GM21447 (cell line): ENCODE measurements at regions not wholly inside any gene's neighbourhood (a gene's known extent, or its start where the extent isn't known, plus 50 kb on each side); places are given as distances from the start of the nearest gene placed in this dataset.
A peak's percentile ranks its signal among the peaks of the same experiment; 100 is the strongest.

Source experiments
- ATAC-seq: cut with Tn5 transposase; IDR thresholded peaks from one replicate; pipeline ENCODE4 v1.9.1; 2021; ENCODE audit not compliant: unreplicated experiment

DNA sequence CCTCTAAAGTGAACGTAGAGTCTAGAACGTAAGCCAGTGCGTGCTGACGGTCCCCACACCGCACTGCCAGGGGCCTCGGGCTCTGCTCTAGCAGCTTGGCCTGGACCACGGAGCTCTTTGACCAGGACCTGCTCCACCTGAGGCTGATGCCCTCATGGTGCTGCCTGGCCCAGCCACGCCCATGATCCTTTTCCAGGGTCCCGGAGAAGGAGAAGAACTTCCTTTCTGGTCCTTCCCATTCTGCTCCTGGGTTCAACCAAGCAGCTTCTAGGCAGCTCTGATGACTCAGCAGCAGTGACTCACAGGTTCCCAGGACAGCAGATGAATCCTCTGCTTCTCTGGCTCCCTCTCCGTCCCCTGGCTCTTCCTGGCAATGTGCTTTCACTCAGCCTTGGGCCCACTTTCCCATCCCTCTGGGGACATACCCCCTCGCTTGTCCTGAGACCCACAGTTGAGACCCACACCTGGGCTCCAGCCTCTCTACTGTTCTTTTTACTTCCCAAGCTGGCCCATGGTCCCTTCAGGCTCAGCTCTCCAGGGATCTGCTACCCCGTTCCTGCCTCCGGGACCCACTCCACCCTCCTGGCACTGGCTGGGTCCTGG, 246.3 kb upstream of the RAB4A start:
- no peak for ATAC-seq

DNA sequence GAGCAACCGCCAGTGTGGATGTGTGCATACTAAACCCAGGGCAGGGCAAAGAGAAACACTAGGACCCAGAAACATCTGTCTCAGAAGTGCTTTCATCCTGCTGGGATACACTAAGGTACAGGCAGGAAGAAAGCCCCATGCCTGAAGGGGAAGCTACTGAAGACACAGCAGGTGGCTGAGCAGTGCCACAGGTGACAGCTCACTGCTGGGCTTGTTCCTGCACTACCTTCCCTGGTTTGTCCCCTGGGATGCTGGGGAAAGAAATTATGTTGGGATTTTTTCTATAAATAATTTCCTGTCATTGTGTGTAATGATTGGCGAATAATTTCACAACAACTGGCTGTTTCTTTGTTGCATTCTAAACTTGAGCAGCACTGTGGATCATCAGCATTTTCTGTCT, 245.3 kb upstream of the RAB4A start:
- no peak for ATAC-seq

DNA sequence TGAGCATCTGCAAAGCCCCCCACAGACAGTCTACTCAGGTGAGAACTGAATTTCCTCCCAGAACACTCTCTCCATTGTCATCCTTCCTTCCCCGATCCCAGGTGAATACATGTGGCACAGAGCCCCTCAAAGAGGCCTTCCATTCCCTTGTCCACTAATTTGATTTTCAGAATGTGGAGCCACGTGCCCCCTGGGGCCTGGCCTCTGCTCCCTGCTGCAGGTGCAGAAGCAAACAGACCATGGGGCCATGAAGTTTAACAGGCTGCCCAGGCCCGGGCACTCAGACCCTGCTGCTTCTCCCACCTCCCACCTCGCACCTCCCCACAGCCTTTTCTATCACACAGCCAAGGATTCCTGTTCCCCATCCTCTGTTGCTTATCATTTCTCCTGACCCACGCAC, 243.8 kb upstream of the RAB4A start:
- ATAC-seq = no peak

DNA sequence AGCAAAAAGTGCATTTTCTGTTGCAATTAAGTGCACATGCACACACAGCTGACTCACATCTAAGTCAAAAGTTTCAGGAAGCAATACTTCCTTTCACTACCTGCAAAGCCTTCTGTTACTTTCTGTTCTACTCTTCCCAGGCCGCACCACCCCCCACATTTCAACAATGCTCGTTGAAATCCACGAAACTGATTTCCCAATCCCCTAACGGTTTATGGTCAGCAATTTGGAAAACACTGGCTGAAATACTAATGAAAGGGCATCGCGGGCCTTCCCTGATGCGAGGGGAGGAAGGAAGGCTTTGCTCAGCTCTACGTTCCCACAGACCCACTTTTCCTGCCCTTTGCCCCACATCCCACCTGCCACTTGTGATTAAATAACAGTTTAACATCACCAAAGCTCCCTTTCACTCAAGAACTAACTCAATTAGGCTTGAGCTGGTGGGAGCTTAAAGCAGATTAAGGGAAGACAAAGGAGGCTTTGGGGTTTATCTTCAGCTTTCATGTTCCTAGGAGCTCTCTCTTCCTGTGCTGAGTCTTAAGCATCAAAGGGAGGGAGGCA, 243.2 kb upstream of the RAB4A start:
- ATAC-seq = no peak

DNA sequence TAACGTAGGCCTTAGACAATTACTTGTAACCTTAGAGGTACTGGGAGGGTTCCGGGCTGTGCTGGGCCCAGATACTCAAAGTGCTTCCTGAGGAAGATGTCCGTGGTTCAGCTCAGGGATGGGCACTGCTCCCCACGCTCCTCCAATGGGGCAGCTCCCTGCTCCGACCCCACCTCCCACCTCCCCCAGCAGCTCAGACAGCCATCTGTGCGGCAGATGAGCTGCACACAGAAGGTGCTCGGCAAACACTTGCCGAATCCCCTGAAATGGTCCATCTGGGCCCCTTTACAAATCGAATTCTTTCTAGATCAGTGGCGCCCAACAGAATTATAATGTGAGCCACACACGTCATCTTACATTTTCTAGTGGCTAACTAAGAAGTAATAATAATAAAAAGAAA, 242.4 kb upstream of the RAB4A start:
- no peak for ATAC-seq

DNA sequence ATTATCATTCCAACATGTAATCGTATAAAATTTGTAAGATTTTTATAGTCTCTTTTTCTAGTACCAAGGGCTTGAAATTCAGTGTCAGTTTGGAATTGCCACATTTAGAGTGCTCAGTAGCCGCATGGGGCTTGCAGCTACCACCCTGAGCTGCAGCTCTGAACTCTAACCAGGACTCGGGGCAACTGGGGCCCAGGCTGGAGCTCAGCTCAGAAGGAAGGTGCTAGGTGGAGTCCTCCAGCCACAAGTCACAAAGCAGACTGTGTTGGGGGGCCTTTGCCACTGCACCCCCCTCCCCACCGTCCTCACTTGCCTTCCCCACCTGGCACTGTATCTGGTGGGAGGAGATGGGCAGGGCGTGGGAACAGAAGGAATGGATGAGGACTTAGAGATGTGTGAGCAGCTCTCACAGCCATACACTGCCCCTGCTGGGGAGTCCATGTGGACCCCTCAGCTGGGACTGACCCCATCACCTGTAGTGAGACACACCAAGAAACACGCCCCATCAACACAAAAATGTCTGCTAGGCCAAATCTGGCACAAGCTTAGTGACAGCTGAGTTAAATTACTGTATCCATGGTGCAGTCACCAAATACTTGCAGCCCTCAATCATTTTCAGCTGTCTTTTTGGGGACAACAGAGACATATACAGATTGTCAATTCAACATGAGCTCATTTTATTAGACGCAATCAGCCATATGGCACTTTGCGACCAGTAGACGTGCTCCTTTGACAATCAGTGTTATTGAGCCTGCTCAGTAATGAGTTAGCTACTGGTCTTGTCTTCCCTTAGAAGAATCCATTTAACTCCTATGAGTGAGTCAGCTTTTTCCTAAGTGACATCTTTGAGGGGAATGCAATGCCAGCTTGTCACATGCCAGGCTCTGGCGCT, 241.7 kb upstream of the RAB4A start:
- no peak for ATAC-seq

DNA sequence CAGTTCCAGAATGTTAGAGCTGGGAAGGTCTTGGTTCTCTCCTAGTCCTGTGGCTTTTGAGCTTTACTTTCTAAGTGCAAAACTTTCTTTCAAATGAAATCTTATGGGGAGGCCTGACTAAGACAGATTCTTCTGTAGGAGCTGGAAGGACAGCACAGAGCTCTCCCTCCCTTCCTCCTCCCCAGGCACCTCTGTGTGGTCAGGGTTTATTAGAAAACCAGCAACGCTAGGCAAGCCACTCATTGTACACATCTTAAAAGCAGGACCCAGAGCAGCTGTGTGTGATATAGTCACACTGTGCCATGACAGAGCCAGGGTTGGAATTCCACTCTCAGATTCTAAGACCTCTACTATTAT, 241.1 kb upstream of the RAB4A start:
- ATAC-seq = no peak

DNA sequence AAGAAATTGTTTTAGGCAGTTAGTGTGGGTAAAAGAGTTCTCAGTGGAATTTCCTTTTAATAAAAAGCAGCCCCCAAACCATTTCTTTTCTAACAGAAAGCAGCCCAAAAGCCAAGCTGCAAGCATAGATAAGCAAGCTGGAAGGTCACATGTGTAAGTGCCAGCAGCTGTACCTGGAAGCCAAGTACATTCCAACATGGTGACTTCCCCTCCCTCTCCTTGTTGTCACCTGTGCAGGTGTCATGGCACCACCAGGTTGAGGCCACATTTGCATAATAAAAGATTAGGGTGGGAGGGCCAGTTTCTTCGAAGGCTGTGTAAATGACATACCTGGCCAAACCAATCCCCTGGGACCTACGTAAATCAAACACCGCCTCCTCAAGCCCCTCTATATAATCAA, 240.3 kb upstream of the RAB4A start:
- ATAC-seq = no peak

DNA sequence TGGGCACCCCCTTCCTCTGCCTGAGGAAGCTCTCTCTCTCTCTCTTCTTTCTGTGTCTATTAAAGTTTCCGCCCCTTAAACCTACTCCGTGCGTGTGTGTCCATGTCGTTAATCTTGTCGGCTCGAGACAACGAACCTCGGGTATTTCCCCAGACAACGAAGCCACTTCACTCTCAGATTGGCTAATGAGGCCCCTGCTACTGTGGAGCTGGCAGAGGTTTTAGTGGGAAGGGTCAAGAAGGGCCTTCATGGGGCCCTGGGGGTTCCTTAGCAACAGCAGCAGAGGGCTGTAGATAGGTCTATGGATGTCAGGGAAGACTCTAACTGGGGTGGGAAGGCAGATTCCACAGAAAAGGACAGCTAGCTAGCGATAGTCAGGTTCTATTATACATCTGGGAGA, 239.8 kb upstream of the RAB4A start:
- ATAC-seq = no peak

DNA sequence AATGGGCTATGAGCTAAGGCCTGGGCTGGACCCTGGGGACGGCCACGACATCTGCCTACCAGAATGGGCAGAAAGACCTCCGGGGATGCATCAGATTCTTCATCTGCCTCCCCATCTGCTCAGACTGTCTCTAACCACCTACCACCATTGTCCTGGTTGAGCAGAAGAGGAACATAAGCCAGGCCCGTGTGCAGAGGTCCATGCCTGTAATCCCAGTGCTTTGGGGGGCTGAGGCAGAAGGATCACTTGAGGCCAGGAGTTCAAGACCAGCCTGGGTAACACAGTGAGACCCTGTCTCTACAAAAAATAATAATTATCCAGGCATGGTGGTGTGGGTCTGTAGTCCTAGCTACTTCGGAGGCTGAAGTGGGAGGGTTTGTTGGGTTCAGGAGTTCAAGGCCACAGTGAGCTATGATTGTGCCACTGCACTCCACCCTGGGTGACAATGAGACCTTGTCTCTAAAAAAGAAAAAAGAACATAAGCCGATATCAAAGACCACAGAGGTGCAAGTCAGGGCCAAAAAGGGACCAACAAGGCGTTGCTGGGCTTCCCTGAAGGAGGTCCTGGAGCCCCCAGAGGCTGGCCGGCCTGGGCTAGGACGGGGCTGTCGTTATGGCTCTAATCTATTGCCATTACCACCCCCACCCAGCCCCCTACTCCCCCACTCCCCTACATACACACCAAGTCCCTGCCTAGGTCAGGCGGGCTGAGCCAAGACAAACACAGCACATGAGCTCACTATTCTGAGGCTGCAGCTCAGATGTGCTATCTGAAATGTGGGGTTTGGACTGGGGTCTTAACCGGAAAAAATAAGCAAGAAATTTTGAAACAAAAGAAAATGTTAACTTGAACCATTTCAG, 239.2 kb upstream of the RAB4A start:
- no peak for ATAC-seq

DNA sequence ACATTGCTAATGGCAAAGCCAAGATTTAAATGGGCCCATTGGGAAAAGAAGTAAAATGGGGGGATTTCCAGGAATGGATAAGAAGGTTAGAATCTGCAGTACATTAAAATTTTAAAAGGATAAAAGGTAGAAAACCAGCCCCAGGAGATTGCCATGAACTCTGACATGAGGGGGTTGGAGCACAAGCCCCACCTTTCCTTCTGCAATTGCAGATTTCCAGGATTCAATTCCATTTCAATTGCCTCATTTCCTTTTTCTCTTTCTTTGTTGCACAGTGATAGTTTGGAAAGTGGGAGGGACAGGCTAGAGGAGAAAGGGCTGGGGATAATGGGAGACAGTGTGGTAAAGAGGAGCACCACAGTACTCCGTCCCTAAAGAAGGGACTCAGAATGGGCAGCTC, 238.5 kb upstream of the RAB4A start:
- no peak for ATAC-seq

DNA sequence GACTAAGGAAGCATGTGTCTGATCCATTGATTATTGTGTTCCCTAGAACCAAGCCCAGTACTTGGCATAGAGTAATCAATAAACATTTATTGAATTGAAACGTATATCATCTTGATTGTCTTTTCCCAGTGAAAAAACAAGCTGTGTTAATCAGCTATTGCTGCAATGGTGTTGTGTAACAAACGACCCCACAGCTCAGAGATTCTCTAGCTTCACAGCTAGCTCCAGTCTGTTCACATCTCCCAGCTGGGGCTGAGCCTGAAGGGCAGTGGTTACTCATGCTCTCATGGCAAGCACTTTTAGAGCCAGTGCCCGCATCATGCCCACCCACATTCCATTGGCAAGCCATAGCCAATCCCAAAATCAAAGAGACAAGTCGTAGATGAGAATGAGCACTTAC, 237.4 kb upstream of the RAB4A start:
- ATAC-seq = no peak

DNA sequence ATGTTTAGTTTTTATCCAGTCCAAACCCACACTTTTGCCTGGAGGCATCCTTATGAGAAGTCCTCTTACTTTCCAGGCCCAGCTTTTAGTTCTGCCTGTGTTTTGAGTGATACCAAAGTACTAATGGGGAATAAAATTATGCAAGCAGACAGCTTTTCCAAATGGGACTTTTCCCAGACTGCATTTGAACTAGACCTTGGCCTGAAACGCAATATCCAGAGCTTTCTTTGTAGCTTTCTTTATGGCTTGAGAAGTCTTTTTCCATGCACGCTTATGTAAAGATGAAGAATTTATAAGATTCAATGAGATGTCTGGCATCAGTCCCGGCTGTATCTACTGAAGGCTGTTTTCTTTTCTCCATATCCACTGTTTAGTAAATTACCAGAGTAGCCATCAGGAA, 236.6 kb upstream of the RAB4A start:
- ATAC-seq = no peak

DNA sequence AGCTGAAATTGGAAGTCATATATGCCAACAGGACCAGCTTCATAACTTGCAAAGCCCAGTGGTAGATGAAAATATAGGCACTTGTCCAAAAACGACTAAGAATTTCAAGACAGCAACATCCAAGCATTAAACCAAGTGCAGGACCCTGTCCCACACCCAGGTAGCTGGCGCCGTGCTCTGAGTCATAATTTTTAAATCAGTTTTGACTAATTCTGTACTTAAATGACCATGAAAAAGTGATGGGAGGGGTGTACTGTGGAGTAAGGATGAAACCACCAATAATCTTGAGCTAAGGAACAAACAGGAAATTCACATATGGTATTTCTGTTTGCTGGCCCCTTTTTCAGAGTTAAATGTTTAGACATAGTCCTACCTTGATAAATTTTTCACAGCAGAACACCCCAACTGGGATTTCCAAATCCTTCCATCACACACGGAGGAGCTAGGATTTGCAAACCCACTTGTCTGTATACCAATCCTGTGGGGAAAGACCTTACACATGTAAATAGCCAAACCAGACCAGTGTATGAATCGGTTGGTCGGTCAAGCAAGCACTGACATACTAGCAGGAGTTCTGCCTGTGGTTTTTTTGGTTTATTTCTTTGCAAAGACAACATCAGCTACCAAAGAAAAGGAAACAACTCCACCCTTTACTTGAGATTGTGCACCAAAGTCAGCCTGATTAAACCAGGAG, 235.7 kb upstream of the RAB4A start:
- peak; percentile 96 for ATAC-seq

DNA sequence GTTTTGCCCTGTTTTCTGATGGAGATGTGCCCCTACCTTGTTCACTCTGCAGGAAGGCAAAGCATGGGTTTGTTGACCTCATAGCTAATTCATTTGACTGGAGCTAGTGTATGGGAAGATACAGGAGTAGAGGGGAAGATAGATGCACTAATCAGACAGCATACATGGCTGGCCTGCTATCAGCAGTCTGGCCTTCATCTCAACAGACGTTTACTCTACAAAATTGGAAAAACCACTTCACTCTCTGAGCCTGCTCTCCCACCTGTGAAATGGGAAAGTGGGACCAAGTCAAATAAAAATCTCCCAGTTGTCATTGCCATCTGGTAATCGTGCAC, 235.2 kb upstream of the RAB4A start:
- peak; percentile 21 for ATAC-seq

DNA sequence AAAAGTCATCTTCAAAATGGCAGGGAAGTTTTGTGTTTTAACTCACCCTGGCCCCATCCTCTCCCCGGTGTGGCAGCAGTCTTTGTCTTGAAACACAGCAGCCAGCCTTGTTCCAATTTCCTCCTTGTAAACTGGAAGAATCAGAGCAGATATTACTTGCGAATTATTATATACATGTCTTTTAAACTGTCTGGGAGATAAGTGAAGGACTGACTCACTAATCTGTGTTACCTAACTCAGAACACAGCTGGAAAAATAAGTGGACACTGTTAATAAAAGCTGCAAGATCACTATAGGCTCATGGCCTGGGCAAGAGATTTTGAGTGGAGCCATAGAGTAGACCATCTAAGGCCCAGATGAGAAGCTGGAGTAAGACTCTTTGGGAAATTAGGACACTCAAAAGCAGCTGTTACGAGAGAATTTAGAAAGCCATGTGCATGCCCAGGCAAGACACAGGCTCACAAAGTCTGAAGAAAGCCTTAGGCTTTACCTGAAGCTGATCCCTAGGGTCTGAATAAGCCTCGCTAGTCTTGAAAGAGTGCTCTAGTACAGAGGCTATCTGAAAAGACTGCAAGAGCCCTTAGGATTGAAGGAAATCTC, 233.0 kb upstream of the RAB4A start:
- no peak for ATAC-seq

DNA sequence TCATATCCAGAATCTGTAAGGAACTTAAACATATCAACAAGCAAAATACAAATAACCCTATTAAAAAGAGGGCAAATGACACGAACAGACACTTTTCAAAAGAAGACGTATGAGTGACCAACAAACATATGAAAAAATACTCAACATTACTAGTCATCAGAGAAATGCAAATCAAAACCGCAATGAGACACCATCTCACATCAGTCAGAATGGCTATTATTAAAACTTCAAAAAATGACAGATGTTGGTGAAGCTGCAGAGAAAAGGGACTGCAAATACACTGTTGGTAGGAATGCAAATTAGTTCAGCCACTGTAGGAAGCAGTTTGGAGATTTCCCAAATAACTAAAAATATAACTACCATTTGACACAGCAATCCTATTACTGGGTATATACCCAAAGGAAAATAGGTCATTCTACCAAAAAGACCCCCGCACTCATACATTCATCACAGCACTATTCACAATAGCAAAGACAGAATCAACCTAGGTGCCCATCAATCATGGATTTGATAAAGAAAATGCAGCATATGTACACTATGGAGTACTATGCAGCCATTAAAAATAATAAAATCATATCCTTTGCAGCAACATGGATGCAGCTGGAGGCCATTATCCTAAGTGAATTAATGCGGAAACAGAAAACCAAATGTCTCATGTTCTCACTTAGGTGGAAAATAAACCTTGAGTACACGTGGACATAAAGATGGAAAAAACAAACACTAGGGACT, 230.1 kb upstream of the RAB4A start:
- ATAC-seq = no peak

DNA sequence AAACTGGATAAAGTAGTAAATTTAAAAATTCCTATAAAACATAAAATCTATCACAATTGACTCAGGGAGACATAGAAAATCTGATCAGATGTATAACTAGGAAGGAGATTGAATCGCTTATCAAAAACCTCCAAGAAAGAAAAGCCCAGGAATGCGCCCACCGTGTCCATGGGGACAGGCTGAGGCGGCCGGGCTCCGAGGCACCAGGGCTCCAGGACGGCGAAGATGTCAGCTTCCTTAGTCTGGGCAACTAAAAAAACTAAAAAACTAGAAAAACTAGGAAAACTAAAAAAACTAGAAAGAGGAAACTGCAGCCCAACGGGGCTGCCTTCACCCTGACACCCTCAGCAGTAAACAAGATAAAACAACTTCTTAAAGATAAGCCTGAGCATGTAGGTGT, 229.0 kb upstream of the RAB4A start:
- ATAC-seq = no peak

DNA sequence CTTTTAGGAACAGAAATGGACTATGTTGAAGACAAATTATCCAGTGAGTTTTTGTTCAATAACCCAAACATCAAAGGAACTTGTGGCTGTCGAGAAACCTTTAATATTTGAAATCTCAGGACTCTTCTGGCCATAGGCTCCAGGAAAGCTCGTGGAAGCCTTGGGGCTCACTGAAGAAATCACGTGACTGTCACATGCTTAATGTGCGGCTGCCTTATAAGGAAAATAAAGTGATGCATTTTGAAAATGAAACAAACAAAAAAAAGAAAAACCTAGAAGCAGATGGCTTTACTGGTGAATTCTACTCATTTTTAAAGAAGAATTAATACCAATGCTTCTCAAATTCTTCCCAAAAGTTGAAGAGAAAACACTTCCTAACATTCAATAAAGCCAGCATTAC, 228.4 kb upstream of the RAB4A start:
- ATAC-seq = no peak

DNA sequence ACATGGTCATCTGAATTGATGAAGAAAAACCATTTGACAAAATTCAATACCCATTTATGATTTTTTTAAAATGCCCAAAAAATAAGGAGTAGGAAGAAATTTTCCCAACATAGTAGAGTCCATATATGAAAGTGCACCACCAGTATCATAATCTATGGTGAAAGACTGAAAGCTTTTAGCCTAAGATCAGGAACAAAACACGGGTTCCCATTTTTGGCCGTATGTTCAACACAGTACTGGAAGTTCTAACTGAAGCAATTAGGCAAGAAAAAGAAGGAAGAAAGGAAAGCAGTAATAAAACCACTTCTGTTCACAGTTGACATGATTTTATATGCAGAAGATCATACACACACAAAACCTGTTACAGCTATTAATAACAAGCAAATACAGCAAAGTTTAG, 227.8 kb upstream of the RAB4A start:
- ATAC-seq = no peak
